Midbrain (tissue), 1 donor: ENCODE measurements at regions not wholly inside any gene's neighbourhood (a gene's known extent, or its start where the extent isn't known, plus 50 kb on each side); places are given as distances from the start of the nearest gene placed in this dataset.
"Not testable (repeated sequence)": the region's sequence is repeated elsewhere in the genome, so short reads cannot be mapped to it uniquely, and the experiment has no call there.

Source experiments
- DNase-seq: peaks from one replicate; lab custom pipeline; 2025; lab: John Stamatoyannopoulos, UW

- no peak for DNase-seq
Measured at GRCh38 chr22:27253108-27253902, 548.3 kb downstream of the MN1 start.

GRCh38 chr22:27254063-27254462 is 547.5 kb downstream of the MN1 start:
- DNase-seq, result not testable (repeated sequence)

GRCh38 chr22:27255580-27255979 is 546.0 kb downstream of the MN1 start:
- no peak for DNase-seq

- DNase-seq, result no peak
Measured at GRCh38 chr22:27257987-27258386, 543.6 kb downstream of the MN1 start.

GRCh38 chr22:27258616-27259172 is 542.9 kb downstream of the MN1 start:
- no peak for DNase-seq

- no peak for DNase-seq
Measured at GRCh38 chr22:27259433-27259832, 542.1 kb downstream of the MN1 start.

- no peak for DNase-seq
Measured at GRCh38 chr22:27260087-27260698, 541.4 kb downstream of the MN1 start.

GRCh38 chr22:27262361-27262760 is 539.2 kb downstream of the MN1 start:
- no peak for DNase-seq

- no peak for DNase-seq
Measured at GRCh38 chr22:27264184-27264583, 537.4 kb downstream of the MN1 start.

- DNase-seq, result no peak
Measured at GRCh38 chr22:27267145-27267544, 534.4 kb downstream of the MN1 start.

- DNase-seq, result no peak
Measured at GRCh38 chr22:27269751-27270543, 531.6 kb downstream of the MN1 start.

- DNase-seq, result no peak
Measured at GRCh38 chr22:27270818-27271510, 530.6 kb downstream of the MN1 start.

GRCh38 chr22:27273436-27273835 is 528.1 kb downstream of the MN1 start:
- no peak for DNase-seq

- DNase-seq, result no peak
Measured at GRCh38 chr22:27273853-27274252, 527.7 kb downstream of the MN1 start.

GRCh38 chr22:27274770-27275449 is 526.6 kb downstream of the MN1 start:
- no peak for DNase-seq

- DNase-seq, result no peak
Measured at GRCh38 chr22:27278946-27279345, 522.6 kb downstream of the MN1 start.

GRCh38 chr22:27283240-27283639 is 518.3 kb downstream of the MN1 start:
- DNase-seq, result no peak

- DNase-seq, result no peak
Measured at GRCh38 chr22:27283714-27284113, 517.8 kb downstream of the MN1 start.

- no peak for DNase-seq
Measured at GRCh38 chr22:27284324-27284723, 517.2 kb downstream of the MN1 start.

GRCh38 chr22:27286711-27287110 is 514.8 kb downstream of the MN1 start:
- no peak for DNase-seq

- no peak for DNase-seq
Measured at GRCh38 chr22:27292542-27293299, 508.8 kb downstream of the MN1 start.
